ENCODE measurements at regions not wholly inside any gene's neighbourhood (a gene's known extent, or its start where the extent isn't known, plus 50 kb on each side); places are given as distances from the start of the nearest gene placed in this dataset.

DNA sequence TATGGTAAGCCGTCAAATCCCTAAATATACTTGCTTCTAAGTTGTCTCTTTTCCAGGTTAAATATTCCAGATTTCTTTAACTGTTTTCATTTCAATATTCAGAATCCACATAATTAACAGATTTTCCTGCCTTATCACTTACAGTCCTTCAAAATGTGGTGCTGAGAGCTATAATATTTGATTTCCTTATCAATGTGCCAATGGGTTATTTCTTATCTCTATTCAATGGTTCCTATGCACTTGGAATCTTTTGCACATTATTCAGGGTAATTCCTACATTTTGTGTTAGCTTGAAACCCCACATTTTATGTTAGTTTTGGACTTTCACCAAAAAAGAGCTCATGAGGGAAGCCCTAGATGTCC, 173.5 kb downstream of the ZFP36L2 start:
- intact Hi-C loops (cut with DNase I), result no loop called here
- ATAC-seq (no peak), DNase-seq (ENCODE audit: low spot score) (no peak)

GRCh38 chr2:43052204-43052943, 174.0 kb downstream of the ZFP36L2 start:
- DNase-seq (ENCODE audit: low spot score) (peak; percentile 22), ATAC-seq (no peak)
- intact Hi-C loops (cut with DNase I), result no loop called here

- intact Hi-C loops (cut with DNase I), result no loop called here
- peak; percentile 54 for DNase-seq (ENCODE audit: low spot score)
Measured at GRCh38 chr2:43051338-43051737, 175.1 kb downstream of the ZFP36L2 start.

DNA sequence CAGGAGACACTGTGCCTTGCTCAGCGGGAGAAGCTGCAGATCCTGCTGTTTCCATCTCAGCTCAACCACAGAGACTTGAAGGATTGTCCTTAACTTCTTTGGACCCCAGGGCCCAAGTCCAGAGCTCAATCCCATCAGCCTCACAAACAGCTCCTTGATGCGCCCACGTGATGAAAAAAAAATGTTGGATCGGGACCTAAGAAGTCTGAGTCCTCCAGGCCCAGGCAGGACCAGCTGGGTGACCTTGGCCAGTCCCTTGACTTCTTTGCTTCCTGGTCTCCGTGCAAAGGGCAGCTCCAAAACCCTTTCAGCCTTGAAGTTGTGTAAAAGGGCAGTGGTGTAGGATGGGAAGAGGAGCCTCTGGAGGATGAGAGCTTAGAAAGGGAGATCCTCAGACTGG, 175.5 kb downstream of the ZFP36L2 start:
- ATAC-seq (peak; percentile 71), DNase-seq (ENCODE audit: low spot score) (peak; percentile 65)
- intact Hi-C loops (cut with DNase I), result no loop called here

More at GRCh38 chr2:43051338-43051737, 175.1 kb downstream of the ZFP36L2 start:
- no peak for ATAC-seq

DNA sequence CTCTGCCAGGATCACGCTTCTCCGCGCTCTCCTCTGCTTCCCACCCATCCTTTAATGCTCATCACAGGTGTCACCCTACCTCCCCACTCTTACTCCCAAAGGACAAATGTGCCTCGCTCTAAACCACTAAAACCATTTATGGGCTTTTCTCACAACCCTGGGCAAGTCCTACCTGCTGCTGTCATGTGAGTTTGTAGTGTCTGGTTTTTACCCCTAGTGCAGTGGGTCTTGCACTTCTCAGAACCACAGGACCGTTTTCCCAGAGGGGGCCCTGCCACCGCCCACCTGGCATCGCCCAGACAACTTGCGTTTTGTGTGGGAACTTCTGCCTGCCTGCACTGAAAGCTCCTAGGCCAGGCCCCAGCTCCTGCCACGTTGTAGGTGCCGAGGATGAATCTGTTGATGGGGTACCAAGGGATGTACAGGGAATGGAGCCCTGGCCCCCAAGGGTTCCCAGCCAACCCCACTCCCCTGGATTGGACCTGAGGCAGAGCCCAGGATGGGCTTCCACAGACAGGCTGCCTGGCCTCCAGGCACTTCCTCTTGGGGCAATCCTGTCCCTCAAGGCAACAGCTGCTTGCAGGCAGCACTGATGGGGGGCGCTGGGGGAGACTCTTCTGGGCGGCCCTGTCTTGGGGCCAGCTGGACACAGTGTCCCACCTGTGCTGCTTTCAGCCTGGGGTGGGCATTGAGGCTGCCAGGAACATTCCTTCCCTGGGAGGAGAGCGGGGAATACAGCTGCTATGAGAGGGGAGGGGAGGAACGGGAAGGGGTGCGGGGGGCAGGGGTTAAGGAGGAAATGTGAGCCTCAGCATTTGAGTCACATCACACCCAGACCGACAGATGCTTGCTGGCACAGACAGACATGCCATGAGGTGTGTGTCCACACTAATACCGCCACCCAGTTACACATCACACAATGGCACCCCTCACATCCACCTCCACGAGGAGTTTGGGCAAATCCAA, 176.3 kb downstream of the ZFP36L2 start:
- ATAC-seq (peak; percentile 29), DNase-seq (ENCODE audit: low spot score) (peak; percentile 55)
- intact Hi-C loops (cut with DNase I), result no loop called here

GRCh38 chr2:43047187-43047780, 179.1 kb downstream of the ZFP36L2 start:
- ATAC-seq (peak; percentile 33), DNase-seq (ENCODE audit: low spot score) (peak; percentile 61)
- intact Hi-C loops (cut with DNase I), result no loop called here

GRCh38 chr2:43045866-43046265, 180.5 kb downstream of the ZFP36L2 start:
- ATAC-seq, result no peak
- DNase-seq (ENCODE audit: low spot score), result no peak
- intact Hi-C loops (cut with DNase I), result no loop called here

GRCh38 chr2:43044093-43044681, 182.2 kb downstream of the ZFP36L2 start:
- DNase-seq (ENCODE audit: low spot score) (peak; percentile 50), ATAC-seq (no peak)
- intact Hi-C loops (cut with DNase I), result no loop called here

DNA sequence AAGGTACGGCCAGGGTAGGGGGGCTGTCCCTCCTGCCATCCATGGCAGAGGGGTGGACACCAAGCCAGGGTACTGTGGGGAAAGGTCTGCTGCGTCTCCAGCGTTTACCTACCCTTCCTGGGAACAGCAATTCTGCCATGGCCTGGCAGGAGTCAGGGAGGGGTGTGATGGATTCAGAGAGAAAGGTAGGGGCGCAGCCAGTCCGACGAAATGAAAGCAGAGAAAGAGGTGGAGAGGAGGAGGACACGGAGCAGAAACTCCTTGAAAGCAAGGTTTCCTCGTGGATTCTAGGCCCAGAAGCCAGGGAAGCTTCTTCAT, 182.9 kb downstream of the ZFP36L2 start:
- intact Hi-C loops (cut with DNase I), result no loop called here
- ATAC-seq, result no peak
- DNase-seq (ENCODE audit: low spot score), result peak; percentile 52

DNA sequence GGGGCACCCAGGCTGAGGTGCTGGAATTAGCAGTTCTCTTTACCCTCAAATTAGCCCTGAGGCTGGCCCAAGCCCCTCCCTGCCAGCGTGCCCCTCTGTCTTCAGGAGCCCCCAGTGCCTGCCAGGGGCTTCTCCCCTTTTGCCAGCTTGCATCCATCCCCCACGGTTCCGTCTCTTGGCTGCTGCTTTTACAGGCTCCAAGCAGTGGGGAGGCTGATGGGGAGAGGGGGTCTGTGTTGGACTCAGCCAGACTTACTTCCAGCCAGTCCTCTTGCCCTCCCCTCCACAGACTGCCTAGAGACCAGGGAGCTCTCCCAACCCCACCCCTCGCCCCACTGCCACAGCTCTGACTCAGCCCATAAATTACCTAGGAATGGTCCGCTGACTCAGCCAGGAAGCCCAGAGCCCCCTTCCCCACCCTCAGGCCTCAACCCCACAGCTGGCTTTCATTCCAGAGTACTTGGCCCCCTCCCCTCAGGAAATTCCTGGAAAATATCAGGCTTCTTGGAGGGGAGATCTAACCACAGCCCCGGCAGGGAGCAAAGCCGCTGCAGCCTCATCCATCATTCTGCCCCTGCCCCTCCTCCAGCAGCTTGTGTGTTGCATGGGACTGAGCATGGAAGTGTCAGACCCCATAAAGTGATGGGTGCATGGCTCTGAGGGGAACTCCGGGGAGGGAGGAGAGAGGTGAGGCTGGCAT, 184.6 kb downstream of the ZFP36L2 start:
- DNase-seq (ENCODE audit: low spot score) (peak; percentile 59), ATAC-seq (peak; percentile 38)
- intact Hi-C loops (cut with DNase I), result no loop called here

DNA sequence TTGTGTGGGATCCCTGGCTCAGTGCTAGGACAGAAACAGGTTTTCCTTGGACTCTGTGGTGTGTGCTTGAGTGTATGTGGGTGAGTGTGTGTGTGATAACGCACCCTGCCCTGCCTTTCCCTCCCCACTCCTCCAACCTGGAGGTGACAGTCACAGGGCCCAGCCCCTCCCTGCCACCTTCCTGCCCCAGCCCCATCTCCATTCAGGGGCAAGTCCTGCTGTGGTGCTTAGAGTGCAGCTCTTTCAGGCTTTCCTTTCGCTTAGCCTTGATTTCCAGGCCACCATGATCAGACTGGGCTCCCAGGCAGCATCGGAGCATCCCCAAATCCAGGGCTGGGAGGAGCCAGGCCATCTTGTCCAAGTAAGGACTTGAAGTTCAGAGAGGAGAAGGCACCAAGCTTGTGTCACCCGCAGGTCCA, 185.2 kb downstream of the ZFP36L2 start:
- intact Hi-C loops (cut with DNase I), result no loop called here
- peak; percentile 46 for DNase-seq (ENCODE audit: low spot score)
- no peak for ATAC-seq

- ATAC-seq, result no peak
- peak; percentile 40 for DNase-seq (ENCODE audit: low spot score)
- intact Hi-C loops (cut with DNase I), result no loop called here
Measured at GRCh38 chr2:43040084-43040854, 186.1 kb downstream of the ZFP36L2 start.

DNA sequence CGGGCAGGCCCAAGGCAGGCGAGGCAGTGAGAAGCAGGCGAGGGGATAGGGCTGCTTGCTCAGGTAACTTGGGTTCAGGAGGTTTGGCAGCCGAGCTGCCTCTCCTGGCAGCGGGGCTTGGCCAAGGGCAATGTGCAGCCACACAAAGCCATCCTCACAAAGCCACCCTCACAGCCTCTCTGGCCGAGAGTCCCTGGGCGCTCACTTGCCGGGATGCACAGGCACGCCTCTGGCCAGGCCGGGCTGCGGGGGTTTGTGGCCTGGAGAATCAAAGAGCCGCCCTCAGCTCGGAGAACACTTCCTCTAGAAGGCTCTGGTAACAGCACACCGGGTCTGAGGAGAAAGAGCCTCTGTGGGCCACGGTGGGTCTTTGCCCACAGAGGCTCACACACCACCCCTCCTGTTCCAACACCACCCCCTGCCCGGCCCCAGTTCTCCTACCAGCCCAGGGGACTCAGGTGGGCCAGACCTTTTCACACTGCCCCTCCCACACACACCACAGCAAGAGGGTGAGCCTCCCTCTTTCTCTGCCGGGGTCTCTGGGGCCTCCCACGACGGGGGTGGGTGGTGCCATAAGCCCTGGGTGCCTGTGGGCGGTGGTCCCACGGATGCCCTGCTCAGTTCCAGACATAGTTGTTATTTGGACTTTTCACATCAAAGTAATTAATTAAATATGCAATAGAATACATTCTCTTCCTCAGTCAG, 186.9 kb downstream of the ZFP36L2 start:
- ATAC-seq (peak; percentile 40), DNase-seq (ENCODE audit: low spot score) (peak; percentile 49)
- intact Hi-C loops (cut with DNase I), result no loop called here

DNA sequence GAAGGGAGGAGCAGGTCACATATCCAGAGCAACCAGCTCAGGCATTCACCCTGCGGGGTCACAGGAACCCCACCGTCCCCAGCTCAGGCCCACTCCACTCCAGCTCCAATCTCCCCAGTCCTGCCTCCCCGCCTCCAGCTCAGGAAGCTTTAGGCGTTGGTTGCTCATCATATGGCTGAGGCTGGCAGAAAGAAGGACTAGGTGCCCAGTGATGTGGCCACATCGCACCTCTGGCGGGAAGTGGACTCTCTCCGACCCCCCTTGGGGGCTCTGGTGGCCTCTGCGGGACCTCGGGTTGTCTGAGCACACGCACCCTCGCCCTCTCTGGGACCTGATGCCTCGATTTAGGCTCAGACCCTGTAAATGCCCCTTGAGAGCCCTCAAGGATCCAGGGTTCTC, 187.7 kb downstream of the ZFP36L2 start:
- DNase-seq (ENCODE audit: low spot score) (no peak), ATAC-seq (no peak)
- intact Hi-C loops (cut with DNase I), result no loop called here

DNA sequence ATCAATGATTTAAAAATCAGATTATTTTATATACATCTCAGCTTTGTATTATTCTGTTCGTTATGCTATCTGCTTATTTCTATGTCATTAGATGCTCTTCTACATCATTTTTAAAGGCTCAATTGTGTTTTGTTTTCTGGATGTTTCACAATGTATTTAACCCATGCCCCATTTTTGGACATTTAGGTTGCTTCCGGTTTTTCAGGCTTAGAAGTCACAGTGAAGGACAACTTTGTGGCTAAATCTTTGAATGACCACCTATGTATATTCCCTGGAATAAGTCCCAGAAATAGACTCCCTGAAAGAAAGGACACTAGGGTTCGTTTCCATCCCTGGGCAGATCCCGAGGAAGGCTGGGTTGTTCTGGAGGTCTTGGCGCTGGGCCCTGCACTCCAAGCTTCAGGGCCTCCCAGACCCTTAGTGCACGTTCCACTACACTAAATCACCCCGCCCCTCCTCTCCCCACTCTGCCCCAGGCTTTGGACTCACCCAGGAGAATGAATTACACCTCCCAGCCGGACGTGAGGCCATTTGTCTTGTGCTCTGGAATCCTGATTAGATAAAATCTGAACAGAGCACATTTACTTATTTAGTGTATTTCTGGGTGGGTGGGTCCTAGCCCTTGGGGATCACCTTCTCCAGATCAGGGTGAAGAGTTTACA, 188.2 kb downstream of the ZFP36L2 start:
- intact Hi-C loops (cut with DNase I), result no loop called here

GRCh38 chr2:43035922-43036321, 190.5 kb downstream of the ZFP36L2 start:
- ATAC-seq, result no peak
- DNase-seq (ENCODE audit: low spot score), result no peak
- intact Hi-C loops (cut with DNase I), result no loop called here

More for the DNA sequence above, 188.2 kb downstream of the ZFP36L2 start:
- DNase-seq (ENCODE audit: low spot score) (peak; percentile 56), ATAC-seq (no peak)

- ATAC-seq (no peak), DNase-seq (ENCODE audit: low spot score) (peak; percentile 47)
- intact Hi-C loops (cut with DNase I), result no loop called here
Measured at GRCh38 chr2:43034921-43035320, 191.5 kb downstream of the ZFP36L2 start.
